GM18870 (cell line): ENCODE measurements at regions not wholly inside any gene's neighbourhood (a gene's known extent, or its start where the extent isn't known, plus 50 kb on each side); places are given as distances from the start of the nearest gene placed in this dataset.

Source experiments
- ATAC-seq: cut with Tn5 transposase; IDR thresholded peaks from one replicate; pipeline ENCODE4 v1.9.1; 2021; ENCODE audit warnings: moderate library complexity; ENCODE audit not compliant: unreplicated experiment

DNA sequence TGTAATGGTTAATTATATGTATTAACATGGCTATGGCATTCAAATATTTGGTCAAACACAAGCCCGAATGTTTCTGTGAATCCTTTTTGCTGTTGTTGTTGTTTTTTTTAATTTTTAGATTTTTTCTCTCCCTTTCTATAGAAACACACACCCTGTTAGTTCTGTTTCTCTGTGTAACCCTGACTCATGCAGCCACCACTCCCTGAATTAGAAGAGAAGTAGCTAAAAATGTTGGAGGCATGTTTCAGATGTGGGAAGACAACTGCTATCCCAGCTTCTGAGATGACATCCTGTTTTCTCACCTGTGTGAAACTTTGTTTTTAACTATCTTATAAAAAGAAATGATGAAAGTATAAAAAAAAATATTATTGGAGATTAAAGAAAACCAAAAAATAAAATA is 219.6 kb upstream of the RGPD4 start:
- ATAC-seq = no peak

GRCh38 chr2:107607473-107607872 is 219.2 kb upstream of the RGPD4 start:
- ATAC-seq = no peak

DNA sequence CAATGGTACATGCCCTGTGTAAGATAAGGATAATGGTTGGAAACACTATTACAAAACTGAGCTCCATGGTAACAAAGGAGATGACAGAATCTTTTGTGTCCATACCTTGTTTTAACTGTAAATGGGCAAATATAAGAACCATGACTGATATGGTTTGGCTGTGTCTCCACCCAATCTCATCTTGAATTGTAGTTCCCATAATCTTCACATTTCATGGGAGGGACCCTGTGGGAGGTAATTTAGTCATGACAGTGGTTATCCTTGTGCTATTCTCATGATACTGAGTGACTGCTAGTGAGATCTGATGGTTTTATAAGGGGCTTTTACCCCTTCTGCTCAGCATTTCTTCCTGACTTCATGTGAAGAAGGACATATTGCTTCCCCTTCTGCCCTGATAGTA is 211.7 kb upstream of the RGPD4 start:
- no peak for ATAC-seq

GRCh38 chr2:107618769-107619168 is 207.9 kb upstream of the RGPD4 start:
- ATAC-seq = no peak

DNA sequence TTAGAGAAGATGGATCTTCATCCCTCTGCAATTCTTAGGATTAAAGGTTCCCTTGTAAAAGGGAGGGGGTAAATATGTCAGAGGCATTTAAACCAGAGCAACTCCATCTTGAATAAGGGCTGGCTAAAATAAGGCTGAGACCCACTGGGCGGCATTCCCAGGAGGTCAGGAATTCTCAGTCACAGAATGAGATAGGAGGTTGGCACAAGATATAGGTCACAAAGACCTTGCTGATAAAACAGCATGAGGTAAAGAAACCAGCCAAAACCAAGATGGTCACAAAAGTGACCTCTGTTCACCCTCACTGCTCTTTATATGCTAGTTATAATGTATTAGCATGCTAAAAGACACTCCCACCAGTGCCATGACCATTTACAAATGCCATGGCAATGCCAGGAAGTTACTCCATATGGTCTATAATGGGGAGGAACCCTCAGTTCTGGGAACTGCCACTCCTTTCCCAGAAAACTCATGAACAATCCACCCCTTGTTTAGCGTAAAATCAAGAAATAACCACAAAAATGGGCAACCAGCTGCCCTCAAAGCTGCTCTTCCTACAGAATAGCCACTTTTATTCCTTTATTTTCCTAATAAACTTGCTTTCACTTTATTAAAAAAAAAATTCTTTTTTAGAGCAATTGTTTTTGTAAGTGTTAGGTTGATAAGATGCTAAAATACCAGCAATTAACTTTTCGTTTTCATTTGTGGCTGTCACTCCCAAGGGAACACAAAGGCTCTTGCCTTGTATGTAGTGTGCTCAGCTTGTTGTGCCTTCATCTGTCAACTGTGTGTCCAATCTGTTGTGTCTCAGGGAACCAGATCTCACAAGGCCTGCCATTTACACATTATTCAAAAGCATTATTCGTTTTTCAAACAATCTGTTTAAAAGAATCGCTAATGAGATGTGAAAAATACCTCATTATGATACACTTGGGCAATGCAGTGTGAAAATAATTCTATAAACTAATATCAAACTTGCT is 205.2 kb upstream of the RGPD4 start:
- ATAC-seq = no peak

DNA sequence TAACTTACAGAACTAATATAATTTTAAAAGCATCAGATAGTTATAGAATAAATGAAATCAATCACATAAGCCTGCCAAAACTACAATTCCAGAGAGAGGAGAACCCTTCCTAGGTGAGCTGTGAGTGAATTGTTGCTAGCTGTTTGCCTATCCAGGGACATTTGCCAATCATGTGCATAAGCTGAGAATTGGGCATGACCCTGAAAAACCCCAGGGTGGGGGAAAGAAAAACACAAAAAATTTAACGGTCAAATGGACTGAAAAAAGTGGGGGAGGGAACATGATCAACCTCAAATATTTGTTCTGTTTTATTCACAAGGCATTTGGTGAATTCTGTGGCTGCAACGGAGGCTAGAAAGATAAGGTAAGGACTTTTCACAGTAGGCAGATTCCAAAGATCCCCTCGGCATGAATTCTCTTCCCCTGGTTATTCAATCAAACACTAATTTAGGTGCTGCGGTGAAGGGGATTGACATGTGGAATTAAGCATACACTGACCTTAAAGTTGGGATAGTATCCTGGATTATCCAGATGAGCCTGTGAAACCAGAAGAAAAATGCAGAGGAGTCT is 203.9 kb upstream of the RGPD4 start:
- ATAC-seq = no peak

GRCh38 chr2:107625982-107626381 is 200.7 kb upstream of the RGPD4 start:
- ATAC-seq = no peak

DNA sequence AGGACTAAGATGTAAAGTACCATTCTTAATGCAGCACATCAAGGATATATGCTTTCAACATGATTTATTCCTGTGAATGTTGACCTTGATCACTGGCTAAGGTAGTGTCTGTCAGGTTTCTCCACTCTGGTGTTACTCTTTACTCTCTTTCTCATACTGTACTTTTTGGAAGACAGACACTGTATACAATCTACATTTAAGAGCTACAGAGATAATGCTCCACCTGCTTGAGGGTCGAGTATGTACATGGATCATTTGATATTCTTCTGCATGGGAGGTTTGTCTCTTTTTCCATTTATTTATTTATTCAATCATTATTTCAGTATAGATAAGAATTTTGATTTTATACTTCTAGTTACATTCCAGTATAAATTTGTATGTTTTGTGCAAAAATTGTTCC is 199.5 kb upstream of the RGPD4 start:
- ATAC-seq = no peak

GRCh38 chr2:107627926-107628325 is 198.8 kb upstream of the RGPD4 start:
- ATAC-seq = no peak

DNA sequence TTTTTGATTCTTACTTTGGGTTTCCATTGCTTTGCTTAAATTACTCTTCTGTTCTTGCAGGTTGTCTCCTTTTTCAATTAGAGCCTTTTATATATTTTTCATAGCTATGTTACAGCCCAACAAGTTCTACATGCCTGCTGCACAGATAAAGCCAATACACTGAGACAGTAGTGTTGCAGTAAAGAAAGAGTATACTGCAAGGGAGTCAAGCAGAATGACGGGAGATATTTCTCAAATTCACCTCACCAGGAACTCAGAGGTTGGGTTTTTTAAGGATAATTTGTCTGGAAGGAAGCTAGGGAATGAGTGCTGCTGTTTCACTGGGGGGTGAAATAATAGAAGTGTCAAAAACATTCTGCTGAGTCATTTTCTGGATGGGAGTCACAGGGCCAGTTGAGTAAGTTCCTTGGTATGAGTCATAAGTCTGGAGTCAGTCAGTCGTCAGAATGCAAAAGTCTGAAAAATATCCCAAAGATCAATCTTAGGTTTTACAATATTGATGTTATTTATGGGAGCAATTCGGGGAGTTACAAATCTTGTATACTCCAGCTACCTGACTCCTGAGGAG is 193.0 kb upstream of the RGPD4 start:
- ATAC-seq = no peak

DNA sequence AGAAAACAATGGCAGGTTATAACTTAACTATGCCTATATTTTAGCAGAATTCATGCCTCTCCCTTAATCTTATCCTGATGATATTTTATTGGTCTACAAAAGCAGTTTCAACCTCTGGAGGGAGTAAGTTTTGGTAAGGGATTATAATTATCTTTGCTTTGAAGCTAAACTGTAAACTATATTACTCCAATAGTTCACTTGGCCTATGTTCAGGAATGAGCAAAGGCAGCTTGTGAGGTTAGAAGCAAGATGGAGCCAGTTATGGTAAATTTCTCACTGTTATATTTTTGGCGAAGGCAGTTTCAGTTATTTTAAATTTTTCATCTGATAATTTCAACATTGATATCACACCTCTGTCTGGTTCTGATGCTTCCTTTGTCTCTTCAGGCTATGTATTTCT is 192.5 kb upstream of the RGPD4 start:
- no peak for ATAC-seq

DNA sequence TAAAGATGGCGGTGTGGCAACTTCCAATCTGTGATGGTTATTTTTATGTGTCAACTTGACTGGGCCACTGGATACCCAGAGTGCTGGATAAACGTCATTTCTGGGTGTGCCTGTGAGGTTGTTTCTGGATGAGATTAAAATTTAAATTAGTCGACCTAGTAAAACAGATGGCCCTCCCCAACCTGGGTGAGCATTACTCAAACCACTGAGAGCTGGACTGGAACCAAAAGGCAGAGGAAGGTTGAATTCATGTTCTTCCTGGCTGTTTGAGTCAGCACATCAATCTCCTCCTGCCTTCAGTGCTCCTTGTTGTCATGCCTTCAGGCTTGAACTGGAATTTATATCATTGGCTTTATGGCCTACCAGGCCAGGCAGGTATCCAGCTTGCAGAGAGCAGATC is 190.8 kb upstream of the RGPD4 start:
- ATAC-seq = no peak

DNA sequence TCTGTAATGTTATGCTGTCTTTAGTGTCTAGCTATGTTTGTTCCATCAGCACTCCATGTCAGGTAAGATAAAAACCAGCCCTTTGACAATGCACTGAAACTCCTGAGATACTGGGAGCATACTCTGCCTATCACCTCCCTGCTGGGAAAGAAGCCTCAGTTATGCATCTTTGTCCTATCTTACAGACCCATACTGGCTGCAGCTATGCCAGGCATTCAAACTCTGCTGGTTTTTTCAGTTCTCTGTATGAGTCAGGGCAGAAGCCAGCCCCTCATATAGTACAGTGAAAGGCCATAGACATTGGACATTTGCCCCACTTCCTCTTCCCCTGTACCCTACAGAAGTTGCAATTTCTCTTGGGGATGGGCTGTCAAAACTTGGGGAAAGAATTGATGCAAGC is 181.1 kb upstream of the RGPD4 start:
- no peak for ATAC-seq

GRCh38 chr2:107648781-107649404 is 177.8 kb upstream of the RGPD4 start:
- no peak for ATAC-seq

GRCh38 chr2:107657049-107657448 is 169.6 kb upstream of the RGPD4 start:
- ATAC-seq = no peak

GRCh38 chr2:107663632-107664031 is 163.1 kb upstream of the RGPD4 start:
- ATAC-seq = no peak

GRCh38 chr2:107669335-107669734 is 157.4 kb upstream of the RGPD4 start:
- no peak for ATAC-seq

DNA sequence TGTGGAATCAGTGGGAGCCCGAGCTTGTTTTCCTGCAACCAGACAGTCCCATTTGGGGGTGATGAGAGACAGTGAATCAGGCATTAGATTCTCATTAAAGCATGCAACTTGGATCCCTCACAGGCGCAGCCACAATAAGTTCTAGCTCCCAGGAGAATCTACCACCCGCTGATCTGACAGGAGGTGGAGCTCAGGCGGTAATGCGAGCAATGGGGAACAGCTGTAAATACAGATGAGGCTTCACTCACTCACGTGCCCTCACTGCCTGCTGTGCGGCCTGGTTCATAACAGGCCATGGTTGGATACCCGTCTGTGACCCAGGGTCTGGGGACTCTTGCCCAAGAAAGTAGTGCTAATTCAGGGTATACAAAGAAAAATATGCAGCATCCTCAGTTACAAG is 144.8 kb upstream of the RGPD4 start:
- ATAC-seq = no peak

DNA sequence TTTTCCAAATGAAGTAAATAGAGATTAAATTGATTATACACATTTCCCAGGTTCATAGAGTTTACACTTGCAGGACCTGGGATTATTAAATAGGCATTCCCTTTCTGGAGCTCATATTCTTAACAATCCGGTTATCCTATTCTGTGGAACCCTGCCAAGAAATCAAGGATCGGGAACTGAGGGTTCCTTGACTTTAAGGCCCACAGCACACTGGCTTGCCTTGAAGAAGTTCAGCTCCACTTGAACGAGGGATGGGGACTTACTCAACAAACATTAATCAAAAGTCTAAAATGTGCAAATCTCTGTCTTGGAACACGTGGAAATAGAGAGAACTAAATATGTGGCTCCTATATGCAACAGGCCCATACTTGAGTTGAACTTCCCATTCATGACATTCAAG is 142.3 kb upstream of the RGPD4 start:
- no peak for ATAC-seq

GRCh38 chr2:107685421-107685986 is 141.2 kb upstream of the RGPD4 start:
- ATAC-seq = no peak

- no peak for ATAC-seq
These were observed 139.6 kb upstream of the RGPD4 start for GRCh38 chr2:107687073-107687472.
